Femur (tissue), 1 donor: ENCODE measurements at regions not wholly inside any gene's neighbourhood (a gene's known extent, or its start where the extent isn't known, plus 50 kb on each side); places are given as distances from the start of the nearest gene placed in this dataset.

Source experiments
- DNase-seq: peaks from one replicate; pipeline ENCODE4 v3.0.0-alpha.2; 2017

GRCh38 chr4:178448372-178449035 lies 1006.3 kb upstream of the AGA start:
- DNase-seq, result no peak

- no peak for DNase-seq
These were observed 1008.4 kb upstream of the AGA start for GRCh38 chr4:178450614-178451013.

DNA sequence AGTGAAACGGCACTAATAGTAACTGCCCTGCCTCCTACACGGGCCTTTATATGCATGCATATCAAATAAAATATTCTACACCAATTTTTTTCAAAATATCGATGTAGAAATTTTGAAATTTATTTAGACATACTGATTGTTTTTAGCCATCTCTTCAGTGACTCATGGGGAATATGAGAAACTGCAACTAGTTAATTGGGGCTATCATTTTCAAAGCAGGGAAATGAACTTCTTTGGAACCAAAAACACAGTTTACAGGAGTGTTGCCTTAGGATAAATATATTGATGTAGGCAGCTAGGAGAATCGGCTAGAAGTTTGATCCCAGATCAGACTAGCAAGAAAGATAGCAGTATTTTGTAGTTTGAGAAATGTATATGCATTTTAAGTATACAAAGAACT lies 1010.8 kb upstream of the AGA start:
- no peak for DNase-seq

DNA sequence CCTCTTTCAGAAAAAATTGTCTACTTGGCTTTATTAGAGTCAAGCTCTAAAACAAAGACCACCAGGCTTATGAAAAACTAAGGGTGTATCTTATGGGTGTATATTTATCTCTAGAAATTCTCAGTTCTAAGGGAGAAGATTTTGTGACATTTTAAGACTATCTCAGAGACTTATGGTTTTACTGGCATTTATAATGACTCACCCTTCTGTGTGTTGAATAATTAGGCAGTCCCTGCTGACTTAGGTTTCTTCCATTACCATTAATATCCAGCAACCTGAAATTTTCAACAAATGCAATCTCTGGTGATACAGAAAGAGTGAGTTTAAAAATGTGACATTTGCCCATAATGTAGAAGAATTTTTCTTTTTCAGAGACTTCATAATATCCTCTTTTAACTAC lies 1015.0 kb upstream of the AGA start:
- no peak for DNase-seq

GRCh38 chr4:178462710-178463109 lies 1020.5 kb upstream of the AGA start:
- no peak for DNase-seq

DNA sequence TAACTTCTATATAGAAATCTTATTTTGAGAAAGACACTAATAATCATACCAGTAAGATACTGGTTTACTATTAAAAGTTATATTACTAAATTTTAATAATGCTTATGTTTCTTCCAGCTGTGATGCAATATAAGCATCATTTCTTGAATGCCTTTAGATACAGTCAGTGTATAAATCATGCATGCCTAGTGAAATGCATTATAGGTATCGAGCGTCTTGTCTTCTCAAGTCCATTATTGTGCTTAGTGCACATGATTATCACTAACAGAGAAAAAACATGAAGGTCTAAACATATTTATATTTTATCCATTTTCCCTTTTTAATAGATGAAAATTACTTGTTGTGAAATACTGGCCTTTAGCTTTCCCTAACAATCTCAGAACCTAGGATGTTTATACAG lies 1021.5 kb upstream of the AGA start:
- no peak for DNase-seq

DNA sequence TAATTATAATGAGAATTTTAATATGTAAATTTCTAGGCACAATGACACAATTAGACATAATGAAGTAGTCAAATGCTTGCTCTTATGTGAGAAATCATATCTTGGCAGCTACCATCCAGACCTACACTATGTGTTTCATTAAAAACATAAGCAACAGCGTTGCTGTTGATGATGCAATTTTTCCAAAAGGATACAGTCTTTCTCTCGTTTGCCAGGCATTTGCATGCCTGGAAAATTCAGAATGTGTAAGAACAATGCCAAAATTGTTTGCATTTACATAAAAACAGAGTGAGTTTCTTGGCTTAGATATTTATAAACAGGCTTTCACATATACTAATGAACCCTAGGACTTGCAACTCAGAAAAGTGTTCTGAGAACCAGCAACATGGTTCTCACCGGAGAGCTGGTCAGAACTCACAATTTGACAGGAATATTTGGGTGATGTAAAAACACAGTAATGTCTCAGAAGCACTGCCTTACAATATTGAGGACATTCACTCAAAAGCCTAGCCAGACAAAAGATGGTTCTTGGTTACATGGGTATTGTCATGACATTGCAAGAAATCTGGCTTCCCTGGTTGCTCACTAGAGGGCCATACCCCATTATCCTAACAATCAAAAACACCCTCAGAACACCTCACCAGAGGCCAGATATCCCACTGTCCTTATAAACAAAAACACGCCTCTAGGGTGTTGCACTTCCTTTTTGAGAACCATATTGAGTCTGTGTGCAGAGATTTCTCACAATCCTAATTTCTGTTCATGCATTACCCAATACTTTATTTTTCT lies 1029.0 kb upstream of the AGA start:
- no peak for DNase-seq

- DNase-seq, result no peak
These were observed 1029.8 kb upstream of the AGA start for GRCh38 chr4:178471994-178472393.

GRCh38 chr4:178480105-178480504 lies 1037.9 kb upstream of the AGA start:
- DNase-seq, result no peak

GRCh38 chr4:178480881-178481280 lies 1038.6 kb upstream of the AGA start:
- DNase-seq, result no peak

DNA sequence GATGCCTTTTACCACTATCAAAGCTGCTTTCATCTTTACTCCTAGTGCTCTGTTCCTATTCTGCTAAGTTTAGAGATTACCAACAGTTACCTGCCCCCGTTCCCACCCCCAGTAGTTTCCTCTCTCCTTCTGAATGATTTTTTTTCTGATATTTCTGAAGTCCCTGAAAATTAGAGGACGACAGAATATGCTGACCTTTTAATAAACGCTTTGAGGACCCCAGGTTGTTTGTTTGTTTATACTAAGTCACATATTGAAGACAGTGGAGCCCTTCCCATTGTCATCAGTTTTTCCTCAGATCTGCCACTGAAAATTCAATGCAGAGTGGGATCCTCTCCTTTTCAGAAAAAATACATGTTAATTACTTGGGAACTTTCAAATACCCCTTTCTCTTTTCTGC lies 1039.3 kb upstream of the AGA start:
- DNase-seq, result no peak

GRCh38 chr4:178523038-178523437 lies 1080.8 kb upstream of the AGA start:
- DNase-seq, result no peak

GRCh38 chr4:178535939-178536579 lies 1093.8 kb upstream of the AGA start:
- DNase-seq, result no peak

GRCh38 chr4:178553201-178553600 lies 1111.0 kb upstream of the AGA start:
- no peak for DNase-seq

- DNase-seq, result no peak
These were observed 1112.1 kb upstream of the AGA start for GRCh38 chr4:178554352-178554751.

DNA sequence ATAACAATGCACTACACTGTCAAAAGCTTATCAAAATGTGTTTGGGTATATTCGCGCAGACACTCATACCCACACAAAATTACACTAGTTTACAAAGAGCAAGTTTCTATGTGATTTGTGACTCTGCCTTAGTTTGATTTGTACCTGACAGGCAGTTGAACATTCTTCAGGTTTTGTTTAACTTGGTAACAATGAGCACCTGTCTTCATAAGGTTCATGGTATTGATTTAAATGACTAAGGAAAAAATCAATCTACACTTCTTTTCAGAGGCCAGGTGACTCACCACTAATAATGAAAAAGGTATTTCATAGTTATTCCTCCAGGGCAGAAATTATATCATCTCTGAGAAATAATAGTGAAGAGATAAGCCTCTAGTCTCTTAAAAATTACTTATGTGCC lies 1114.6 kb upstream of the AGA start:
- DNase-seq, result no peak

DNA sequence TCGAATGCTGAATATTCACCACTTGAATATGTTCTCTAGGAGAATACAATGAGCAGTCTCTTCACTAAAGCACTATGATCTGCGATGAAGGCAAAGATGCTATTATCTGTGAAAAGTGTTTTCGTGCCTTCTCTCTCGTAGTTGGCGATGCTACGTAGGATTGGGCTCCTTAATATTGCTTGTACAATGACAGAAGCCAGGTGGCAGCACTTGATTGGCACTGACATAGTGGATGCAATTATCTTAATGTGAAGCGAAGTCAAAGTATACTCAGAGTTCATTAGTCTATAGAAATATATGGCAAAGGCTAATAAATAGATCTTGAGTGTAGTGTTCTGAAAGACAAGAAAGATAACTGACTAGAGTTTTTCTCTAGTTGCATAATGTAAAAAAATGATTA lies 1135.7 kb upstream of the AGA start:
- no peak for DNase-seq

- no peak for DNase-seq
These were observed 1153.4 kb upstream of the AGA start for GRCh38 chr4:178595500-178596138.

- no peak for DNase-seq
These were observed 1156.4 kb upstream of the AGA start for GRCh38 chr4:178598672-178599071.

DNA sequence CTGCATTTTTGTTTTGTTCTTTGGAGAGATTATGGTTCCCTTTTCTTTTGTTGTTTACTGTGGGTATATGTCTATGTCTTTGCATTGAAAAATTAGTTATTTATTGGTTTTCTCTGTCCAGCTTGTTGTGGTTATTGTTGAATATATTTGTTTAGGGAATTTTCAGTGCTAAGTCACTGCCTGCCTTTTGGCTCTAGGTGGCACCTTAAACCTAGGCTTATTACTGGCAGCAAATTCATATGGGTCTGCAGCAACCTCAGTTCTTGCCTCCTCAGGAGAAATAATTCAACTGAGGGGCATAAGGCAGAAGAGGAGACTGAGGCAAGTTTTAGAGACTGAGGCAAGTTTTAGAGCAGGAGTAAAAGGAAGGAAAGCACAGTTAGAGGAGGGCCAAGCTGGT lies 1157.3 kb upstream of the AGA start:
- no peak for DNase-seq

GRCh38 chr4:178602833-178603232 lies 1160.6 kb upstream of the AGA start:
- DNase-seq, result no peak

DNA sequence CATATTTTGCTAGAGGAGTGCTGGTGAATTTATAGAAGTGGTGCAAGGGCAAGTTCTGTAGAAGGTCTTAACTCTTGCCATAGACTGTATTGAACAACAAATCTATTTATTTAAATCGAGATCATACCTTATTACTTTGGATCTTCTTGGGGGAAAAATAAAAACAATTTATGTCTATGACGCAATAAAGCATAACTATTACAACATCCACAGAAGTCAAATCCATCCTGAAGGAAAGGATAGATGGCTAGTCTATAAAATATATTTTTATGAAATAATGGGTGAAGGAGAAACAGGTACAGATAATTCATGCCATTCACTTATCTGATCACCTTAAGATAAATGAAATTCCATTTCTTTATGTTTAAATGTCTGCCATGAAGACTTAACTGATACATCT lies 1168.8 kb upstream of the AGA start:
- DNase-seq, result no peak

GRCh38 chr4:178612733-178613132 lies 1170.5 kb upstream of the AGA start:
- DNase-seq, result no peak

DNA sequence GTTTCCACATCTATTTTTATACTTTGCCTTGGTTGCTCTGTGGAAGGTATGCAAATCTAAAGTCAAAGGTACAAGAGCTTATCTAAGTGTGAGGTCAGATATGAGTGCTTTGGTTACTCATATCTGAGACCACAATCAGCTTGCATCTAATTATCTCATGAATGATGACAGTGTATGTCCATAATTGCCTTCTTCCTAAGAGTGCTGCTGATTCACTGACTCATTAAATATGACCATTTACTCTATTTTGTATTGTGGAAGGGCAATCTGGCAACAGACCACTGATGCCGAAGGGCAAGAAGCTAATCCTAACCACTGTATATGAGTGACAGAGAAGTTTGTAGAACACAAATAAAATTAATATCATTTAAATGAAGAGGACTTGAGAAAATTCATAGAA lies 1190.2 kb upstream of the AGA start:
- DNase-seq, result no peak
